HepG2 (cell line): ENCODE measurements at regions not wholly inside any gene's neighbourhood (a gene's known extent, or its start where the extent isn't known, plus 50 kb on each side); places are given as distances from the start of the nearest gene placed in this dataset.

ENCODE experiments used
- ATAC-seq: fragments of 200-7000 bp; cut with Tn5 transposase; 3 replicates; pipeline ENCODE4 v1.9.1; 2020; ENCODE audit warnings: mild to moderate bottlenecking, moderate library complexity
- BruUV-seq: library from RNA; stranded (reverse); fragments of 400-500 nt; replicated peaks from 2 replicates; lab custom pipeline; 2021; lab: Mats Ljungman, UMichigan
- CTCF ChIA-PET: fragments of 300-600 bp; formaldehyde crosslinking; extraction: SDS; loops from one replicate; lab custom pipeline; 2021; ENCODE audit warnings: low total read pairs, inconsistent platforms, low intra/inter-chr PET ratio; lab: Yijun Ruan, JAX
- POLR2A ChIA-PET: fragments of 350-600 bp; sonication (Branson Sonifier 250); formaldehyde crosslinking; loops from one replicate; lab custom pipeline; 2020; ENCODE audit warnings: antibody characterized with exemption, inconsistent platforms; lab: Yijun Ruan, JAX
- DNase-seq: peaks from one replicate; pipeline ENCODE4 v3.0.0-alpha.2; 2015; ENCODE audit warnings: low spot score
- FAIRE-seq: peaks from 3 replicates; lab custom pipeline; 2011; peaks lifted over from hg19 to GRCh38; lab: Jason Lieb, UNC
- H2AFZ ChIP-seq: one replicate; pipeline ENCODE4 v1.6.1; 2011; ENCODE audit warnings: low read length, inconsistent platforms
- H3K27ac ChIP-seq: fragments of 300-600 bp; 3 replicates; pipeline ENCODE4 v1.8.0; 2011; ENCODE audit warnings: mixed run types, mild to moderate bottlenecking, mixed read lengths, low read length, inconsistent platforms; ENCODE audit not compliant: insufficient read depth; ENCODE audit errors: extremely low read length
- H3K27me3 ChIP-seq, 2 experiments: fragments of 200-600 bp in 1 of 2; 2 replicates in 1 of 2; 3 replicates in 1 of 2; pipeline versions ENCODE4 v1.6.0 to v1.8.0; 2011; ENCODE audit warnings: low read length in 2 of 2, mild to moderate bottlenecking in 2 of 2, moderate library complexity in 2 of 2, inconsistent platforms in 1 of 2; ENCODE audit not compliant: insufficient read depth in 2 of 2, control insufficient read depth in 1 of 2
- H3K36me3 ChIP-seq, 2 experiments: fragments of 200-600 bp in 1 of 2; replicated peaks in 1 of 2; 2 replicates in 1 of 2; 3 replicates in 1 of 2; pipeline versions ENCODE4 v1.5.1 to v1.8.0; 2011; ENCODE audit warnings: low read length in 2 of 2, inconsistent platforms in 1 of 2; ENCODE audit not compliant: insufficient read depth in 2 of 2, control insufficient read depth in 1 of 2
- H3K4me1 ChIP-seq: 2 replicates; pipeline ENCODE4 v1.5.1; 2012; ENCODE audit warnings: low read length, inconsistent platforms; ENCODE audit not compliant: insufficient read depth
- H3K4me2 ChIP-seq: 2 replicates; pipeline ENCODE4 v1.6.0; 2011; ENCODE audit warnings: low read depth, low read length, inconsistent platforms
- H3K4me3 ChIP-seq, 3 experiments: fragments of 200-600 bp in 1 of 3; sonication (generic), shearing (Covaris generic) in 1 of 3; replicated peaks in 1 of 3; 2 replicates each; pipeline ENCODE4 v1.5.1; 2011 to 2016; ENCODE audit warnings: low read length in 3 of 3, inconsistent platforms in 2 of 3, low read depth in 2 of 3, mild to moderate bottlenecking in 2 of 3, control low read depth in 1 of 3, mixed read lengths in 1 of 3; ENCODE audit not compliant: insufficient read depth in 1 of 3
- H3K79me2 ChIP-seq: one replicate; pipeline ENCODE4 v1.6.1; 2011; ENCODE audit warnings: low read length, inconsistent platforms; ENCODE audit not compliant: insufficient read depth
- H3K9ac ChIP-seq: 2 replicates; pipeline ENCODE4 v1.6.0; 2011; ENCODE audit warnings: mild to moderate bottlenecking, low read depth, low read length, inconsistent platforms; ENCODE audit not compliant: insufficient read depth
- H3K9me3 ChIP-seq: 2 replicates; pipeline ENCODE4 v1.5.1; 2012; ENCODE audit warnings: mild to moderate bottlenecking, low read length
- H4K20me1 ChIP-seq: 2 replicates; pipeline ENCODE4 v1.6.0; 2011; ENCODE audit warnings: inconsistent platforms, mild to moderate bottlenecking, low read length, moderate library complexity; ENCODE audit not compliant: insufficient read depth
- ATF1 ChIP-seq: IDR thresholded peaks from 2 replicates; pipeline ENCODE4 v1.6.1; 2016; ENCODE audit warnings: mild to moderate bottlenecking, control low read depth
- EP300 ChIP-seq, 3 experiments: sonication (generic) in 1 of 3; formaldehyde crosslinking in 1 of 3; IDR thresholded peaks; 2 replicates each; pipeline versions ENCODE4 v1.5.1 to v1.6.1; 2011 to 2020; ENCODE audit warnings: low read depth in 2 of 3, low read length in 2 of 3, borderline replicate concordance in 1 of 3, improper control_type of control experiment in 1 of 3, mild to moderate bottlenecking in 1 of 3, missing genetic modification reagents in 1 of 3, moderate library complexity in 1 of 3
- HMG20A ChIP-seq: IDR thresholded peaks from 2 replicates; pipeline ENCODE4 v1.6.1; 2016; ENCODE audit warnings: borderline replicate concordance
- IRX3 ChIP-seq: sonication (generic); formaldehyde crosslinking; IDR thresholded peaks from 2 replicates; pipeline ENCODE4 v1.8.1; 2023; ENCODE audit warnings: mild to moderate bottlenecking, low read depth, missing genetic modification reagents, borderline replicate concordance
- MTA1 ChIP-seq: sonication (generic); formaldehyde crosslinking; IDR thresholded peaks from 2 replicates; pipeline ENCODE4 v1.4.0; 2020; ENCODE audit warnings: missing genetic modification reagents, mild to moderate bottlenecking, borderline replicate concordance
- NR1H2 ChIP-seq: sonication (generic); formaldehyde crosslinking; IDR thresholded peaks from 2 replicates; pipeline ENCODE4 v1.8.1; 2022; ENCODE audit warnings: low read depth, missing genetic modification reagents, borderline replicate concordance
- SIN3B ChIP-seq: fragments of 150-350 bp; IDR thresholded peaks from 2 replicates; pipeline ENCODE4 v1.6.1; 2014; ENCODE audit warnings: low read length
- TAF1 ChIP-seq: sonication (generic); formaldehyde crosslinking; IDR thresholded peaks from 2 replicates; pipeline ENCODE4 v1.4.0; 2020; ENCODE audit warnings: missing genetic modification reagents
- TBP ChIP-seq: sonication (generic); formaldehyde crosslinking; IDR thresholded peaks from 2 replicates; pipeline ENCODE4 v1.5.0; 2020; ENCODE audit warnings: missing genetic modification reagents
- ZNF605 ChIP-seq: sonication (generic); formaldehyde crosslinking; IDR thresholded peaks from 2 replicates; pipeline ENCODE4 v1.8.0; 2022; ENCODE audit warnings: mild to moderate bottlenecking, missing genetic modification reagents
- ZSCAN29 ChIP-seq: sonication (generic); formaldehyde crosslinking; conservative IDR thresholded peaks from 2 replicates; pipeline ENCODE4 v1.4.0; 2020; ENCODE audit warnings: mild to moderate bottlenecking, missing genetic modification reagents
- WGBS: methylation state at CpG from one replicate; pipeline ENCODE4 v1.1.6; 2017; ENCODE audit warnings: low lambda C conversion rate; 5-methylcytosine and 5-hydroxymethylcytosine counted together
- in situ Hi-C: cut with HindIII; loops from 2 replicates; pipeline ENCODE4 v1.10.0; 2017; ENCODE audit warnings: low pct_unique_long_range_greater_than_20kb; ENCODE audit not compliant: extremely low pct_ligation_motif_present
- intact Hi-C: fragments of 100-400 bp; cut with micrococcal nuclease; formaldehyde crosslinking; loops from one replicate; pipeline ENCODE4 v1.10.0; 2022; ENCODE audit not compliant: unreplicated experiment
- TF ChIP-seq, protein P1 (sequence below): IDR thresholded peaks from 2 replicates; pipeline ENCODE4 v1.6.1; 2016; ENCODE audit warnings: control low read depth
- TF ChIP-seq, protein P2 (sequence below): sonication (generic); formaldehyde crosslinking; conservative IDR thresholded peaks from 2 replicates; pipeline ENCODE4 v1.8.0; 2022; ENCODE audit warnings: low read depth, missing genetic modification reagents
- TF ChIP-seq, protein P3 (sequence below): sonication (generic); formaldehyde crosslinking; IDR thresholded peaks from 2 replicates; pipeline ENCODE4 v1.5.0; 2020; ENCODE audit warnings: missing genetic modification reagents
- TF ChIP-seq, protein P4 (sequence below): sonication (generic); formaldehyde crosslinking; IDR thresholded peaks from 2 replicates; pipeline ENCODE4 v1.4.0; 2020; ENCODE audit warnings: missing genetic modification reagents

DNA sequence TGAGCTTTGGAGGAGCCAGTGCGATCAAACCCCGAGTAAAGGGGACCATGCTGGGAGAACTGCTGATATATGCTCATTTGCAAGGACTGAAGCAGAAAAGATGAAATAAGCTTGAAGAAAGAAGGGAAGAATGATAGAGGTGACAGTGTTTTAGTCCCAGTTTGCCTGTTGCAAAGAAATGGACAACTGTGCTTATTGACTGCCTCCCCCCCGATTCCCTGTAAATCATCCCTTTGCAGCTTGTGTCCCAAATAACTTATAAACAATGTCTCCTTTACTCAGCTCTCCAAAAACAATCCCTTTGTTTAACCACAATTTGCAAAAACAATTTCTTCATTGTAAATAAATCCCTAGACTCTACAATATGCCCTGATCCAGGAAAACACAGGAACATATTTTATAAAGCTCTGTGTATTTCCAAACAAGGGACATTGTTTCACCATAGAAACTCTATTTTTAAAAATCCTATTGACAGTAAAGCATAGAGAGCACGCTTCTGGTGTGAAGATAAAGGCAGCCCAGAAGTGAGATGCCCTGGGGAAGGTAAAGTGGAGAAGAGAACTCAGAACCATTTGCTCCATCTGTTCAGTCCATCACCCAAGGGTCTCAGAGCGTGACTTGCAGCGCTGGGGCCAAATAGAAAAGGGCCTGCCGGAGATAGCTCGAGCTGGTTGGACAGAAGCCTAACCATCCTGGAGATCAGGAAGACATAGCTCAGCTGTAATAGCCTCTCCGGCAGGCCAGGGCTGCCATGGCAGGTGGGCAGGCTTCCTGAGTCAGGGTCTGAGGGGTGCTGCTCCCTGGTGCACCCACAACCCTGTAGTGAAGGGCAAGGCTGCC lies 280.5 kb downstream of the WDR11 start (continued):
- TF ChIP-seq EP300 (IDR thresholded peaks at IDR 0.05; ENCODE audit: low read depth in 2 of 2, low read length in 2 of 2) (no peak), EP300 (CRISPR knock-in tag; IDR thresholded peaks at IDR 0.05; ENCODE audit: borderline replicate concordance) (no peak), HMG20A (CRISPR knock-in tag) (no peak), ZSCAN29 (no peak), SIN3B (no peak), ATF1 (no peak)
- TF ChIP-seq, protein P1, sequence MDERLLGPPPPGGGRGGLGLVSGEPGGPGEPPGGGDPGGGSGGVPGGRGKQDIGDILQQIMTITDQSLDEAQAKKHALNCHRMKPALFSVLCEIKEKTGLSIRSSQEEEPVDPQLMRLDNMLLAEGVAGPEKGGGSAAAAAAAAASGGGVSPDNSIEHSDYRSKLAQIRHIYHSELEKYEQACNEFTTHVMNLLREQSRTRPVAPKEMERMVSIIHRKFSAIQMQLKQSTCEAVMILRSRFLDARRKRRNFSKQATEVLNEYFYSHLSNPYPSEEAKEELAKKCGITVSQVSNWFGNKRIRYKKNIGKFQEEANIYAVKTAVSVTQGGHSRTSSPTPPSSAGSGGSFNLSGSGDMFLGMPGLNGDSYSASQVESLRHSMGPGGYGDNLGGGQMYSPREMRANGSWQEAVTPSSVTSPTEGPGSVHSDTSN (CRISPR knock-in tag): no peak
- TF ChIP-seq, protein P2, sequence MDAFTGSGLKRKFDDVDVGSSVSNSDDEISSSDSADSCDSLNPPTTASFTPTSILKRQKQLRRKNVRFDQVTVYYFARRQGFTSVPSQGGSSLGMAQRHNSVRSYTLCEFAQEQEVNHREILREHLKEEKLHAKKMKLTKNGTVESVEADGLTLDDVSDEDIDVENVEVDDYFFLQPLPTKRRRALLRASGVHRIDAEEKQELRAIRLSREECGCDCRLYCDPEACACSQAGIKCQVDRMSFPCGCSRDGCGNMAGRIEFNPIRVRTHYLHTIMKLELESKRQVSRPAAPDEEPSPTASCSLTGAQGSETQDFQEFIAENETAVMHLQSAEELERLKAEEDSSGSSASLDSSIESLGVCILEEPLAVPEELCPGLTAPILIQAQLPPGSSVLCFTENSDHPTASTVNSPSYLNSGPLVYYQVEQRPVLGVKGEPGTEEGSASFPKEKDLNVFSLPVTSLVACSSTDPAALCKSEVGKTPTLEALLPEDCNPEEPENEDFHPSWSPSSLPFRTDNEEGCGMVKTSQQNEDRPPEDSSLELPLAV (CRISPR knock-in tag): no peak
- TF ChIP-seq, protein P3, sequence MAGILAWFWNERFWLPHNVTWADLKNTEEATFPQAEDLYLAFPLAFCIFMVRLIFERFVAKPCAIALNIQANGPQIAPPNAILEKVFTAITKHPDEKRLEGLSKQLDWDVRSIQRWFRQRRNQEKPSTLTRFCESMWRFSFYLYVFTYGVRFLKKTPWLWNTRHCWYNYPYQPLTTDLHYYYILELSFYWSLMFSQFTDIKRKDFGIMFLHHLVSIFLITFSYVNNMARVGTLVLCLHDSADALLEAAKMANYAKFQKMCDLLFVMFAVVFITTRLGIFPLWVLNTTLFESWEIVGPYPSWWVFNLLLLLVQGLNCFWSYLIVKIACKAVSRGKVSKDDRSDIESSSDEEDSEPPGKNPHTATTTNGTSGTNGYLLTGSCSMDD (CRISPR knock-in tag): no peak

DNA sequence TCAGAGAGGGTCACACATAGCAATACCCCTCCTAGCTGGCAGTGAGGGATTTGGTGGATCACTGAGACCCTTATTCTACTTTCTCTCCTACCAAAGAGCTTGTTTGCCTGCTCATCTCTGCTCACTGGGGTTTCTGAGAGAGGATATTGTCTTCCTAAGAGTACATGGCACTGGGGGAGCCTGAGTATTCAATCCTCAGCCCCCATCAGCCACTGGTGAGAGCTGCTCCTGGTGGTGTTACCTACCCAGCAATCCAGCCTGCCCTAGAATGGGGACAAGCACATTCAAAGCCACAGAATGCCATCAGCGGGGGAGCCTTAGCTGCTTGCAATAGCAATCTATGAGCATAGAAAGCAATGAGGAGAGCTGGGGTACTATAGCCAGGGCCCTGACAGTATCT lies 281.1 kb downstream of the WDR11 start:
- no peaks in the 10 kb centered on the region for H3K4me1 ChIP-seq
- CTCF ChIA-PET: no interaction called here
- WGBS: 67% methylated on average over 1 of the region's 1 CpG
- H3K9ac ChIP-seq: no peak overlapping the region
- in situ Hi-C loops (no loop called here), intact Hi-C loops (no loop called here)
- H3K4me3 ChIP-seq: no peak overlapping the region
- H3K27me3 ChIP-seq: peaks cover 0 to 9% of the 10 kb centered on the region in 2 experiments; a peak in 1 of 5 replicates
- H3K27ac ChIP-seq: no peak overlapping the region
- H3K79me2 ChIP-seq: no peaks in the 10 kb centered on the region
- no peaks in the 10 kb centered on the region for H3K9me3 ChIP-seq
- H2AFZ ChIP-seq: no peak overlapping the region
- BruUV-seq: no TSS peak
- no peak for FAIRE-seq
- no peaks in the 10 kb centered on the region for H4K20me1 ChIP-seq
- no peak for DNase-seq
- no peak for TF ChIP-seq MTA1 (CRISPR knock-in tag)
- TF ChIP-seq, protein P4, sequence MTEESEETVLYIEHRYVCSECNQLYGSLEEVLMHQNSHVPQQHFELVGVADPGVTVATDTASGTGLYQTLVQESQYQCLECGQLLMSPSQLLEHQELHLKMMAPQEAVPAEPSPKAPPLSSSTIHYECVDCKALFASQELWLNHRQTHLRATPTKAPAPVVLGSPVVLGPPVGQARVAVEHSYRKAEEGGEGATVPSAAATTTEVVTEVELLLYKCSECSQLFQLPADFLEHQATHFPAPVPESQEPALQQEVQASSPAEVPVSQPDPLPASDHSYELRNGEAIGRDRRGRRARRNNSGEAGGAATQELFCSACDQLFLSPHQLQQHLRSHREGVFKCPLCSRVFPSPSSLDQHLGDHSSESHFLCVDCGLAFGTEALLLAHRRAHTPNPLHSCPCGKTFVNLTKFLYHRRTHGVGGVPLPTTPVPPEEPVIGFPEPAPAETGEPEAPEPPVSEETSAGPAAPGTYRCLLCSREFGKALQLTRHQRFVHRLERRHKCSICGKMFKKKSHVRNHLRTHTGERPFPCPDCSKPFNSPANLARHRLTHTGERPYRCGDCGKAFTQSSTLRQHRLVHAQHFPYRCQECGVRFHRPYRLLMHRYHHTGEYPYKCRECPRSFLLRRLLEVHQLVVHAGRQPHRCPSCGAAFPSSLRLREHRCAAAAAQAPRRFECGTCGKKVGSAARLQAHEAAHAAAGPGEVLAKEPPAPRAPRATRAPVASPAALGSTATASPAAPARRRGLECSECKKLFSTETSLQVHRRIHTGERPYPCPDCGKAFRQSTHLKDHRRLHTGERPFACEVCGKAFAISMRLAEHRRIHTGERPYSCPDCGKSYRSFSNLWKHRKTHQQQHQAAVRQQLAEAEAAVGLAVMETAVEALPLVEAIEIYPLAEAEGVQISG (CRISPR knock-in tag): no peak
- TF ChIP-seq NR1H2 (CRISPR knock-in tag): no peak
- no peak for TF ChIP-seq TAF1
- TF ChIP-seq TBP (CRISPR knock-in tag): no peak
- no peak for TF ChIP-seq IRX3
- TF ChIP-seq ZNF605 (CRISPR knock-in tag): no peak
- TF ChIP-seq, all 625 proteins: peak for 0
- POLR2A ChIA-PET: no interaction called here
- no peak for ATAC-seq
- Histone ChIP-seq H3K4me2 (no peak overlapping the region), H3K36me3 (no peaks in the 10 kb centered on the region)
